ENCODE measurements at regions not wholly inside any gene's neighbourhood (a gene's known extent, or its start where the extent isn't known, plus 50 kb on each side); places are given as distances from the start of the nearest gene placed in this dataset.

GRCh38 chr4:159052315-159052714 lies 50.6 kb upstream of the RAPGEF2 start:
- TF ChIP-seq CTCF (IDR thresholded peaks at IDR 0.05) (no peak), POLR2A (IDR thresholded peaks at IDR 0.05) (no peak), POLR2AphosphoS5 (IDR thresholded peaks at IDR 0.05) (no peak), EP300 (IDR thresholded peaks at IDR 0.05; ENCODE audit: low read depth) (no peak)

Measured in transverse colon (tissue), 4 donors.